HCT116 (cell line): ENCODE measurements at regions not wholly inside any gene's neighbourhood (a gene's known extent, or its start where the extent isn't known, plus 50 kb on each side); places are given as distances from the start of the nearest gene placed in this dataset.

Source experiments
- ATAC-seq: fragments of 200-7000 bp; cut with Tn5 transposase; 2 replicates; pipeline ENCODE4 v1.9.1; 2020; ENCODE audit warnings: mild to moderate bottlenecking, moderate library complexity
- BruUV-seq: library from RNA; stranded (reverse); fragments of 400-500 nt; replicated peaks from 2 replicates; lab custom pipeline; 2021; lab: Mats Ljungman, UMichigan
- CTCF ChIA-PET: fragments of 300-600 bp; sonication (Branson Sonifier 250); formaldehyde crosslinking; loops from one replicate; lab custom pipeline; 2021; ENCODE audit warnings: antibody characterized with exemption; lab: Charles Lee
- POLR2A ChIA-PET: fragments of 300-600, 350-600 bp; sonication (Branson Sonifier 250); formaldehyde crosslinking; loops from one replicate; lab custom pipeline; 2021; ENCODE audit warnings: antibody characterized with exemption; lab: Charles Lee
- RAD21 ChIA-PET, 2 experiments: fragments of 300-600 bp; sonication (Branson Sonifier 250); formaldehyde crosslinking; loops; one replicate each; lab custom pipeline; 2023; ENCODE audit warnings: low total read pairs in 2 of 2; ENCODE audit not compliant: uncharacterized antibody in 2 of 2, unreplicated experiment in 2 of 2, low non-redundant PET in 1 of 2; lab: Charles Lee
- DNase-seq: peaks from one replicate; pipeline ENCODE4 v3.0.0-alpha.2; 2010; ENCODE audit warnings: low read depth, low spot score
- H2AFZ ChIP-seq: fragments of 200-600 bp; shearing (Covaris generic), sonication (generic); 2 replicates; pipeline ENCODE4 v1.6.1; 2017; ENCODE audit warnings: low read depth, mixed run types, mixed read lengths, antibody characterized with exemption, low read length; ENCODE audit not compliant: poor library complexity, severe bottlenecking
- H3K27ac ChIP-seq: 2 replicates; pipeline ENCODE4 v1.5.1; 2012; ENCODE audit warnings: low read depth, low read length
- H3K27me3 ChIP-seq: fragments of 200-600 bp; sonication (generic); 2 replicates; pipeline ENCODE4 v1.6.1; 2016; ENCODE audit warnings: mixed run types, low read length, mixed read lengths; ENCODE audit not compliant: insufficient read depth
- H3K36me3 ChIP-seq, 2 experiments: fragments of 200-500 bp in 1 of 2; fragments of 200-600 bp in 1 of 2; sonication (Bioruptor generic) in 1 of 2; sonication (generic) in 1 of 2; 2 replicates each; pipeline versions ENCODE4 v1.5.1 to v1.6.1; 2014 to 2016; ENCODE audit warnings: low read length in 2 of 2, inconsistent platforms in 1 of 2, mixed read lengths in 1 of 2, mixed run types in 1 of 2; ENCODE audit not compliant: insufficient read depth in 2 of 2, control insufficient read depth in 1 of 2
- H3K4me1 ChIP-seq, 2 experiments: fragments of 200-600 bp in 1 of 2; sonication (generic) in 1 of 2; 2 replicates each; pipeline versions ENCODE4 v1.5.1 to v1.6.1; 2012 to 2017; ENCODE audit warnings: low read length in 2 of 2, inconsistent platforms in 1 of 2, mild to moderate bottlenecking in 1 of 2, mixed read lengths in 1 of 2, mixed run types in 1 of 2, moderate library complexity in 1 of 2; ENCODE audit not compliant: insufficient read depth in 2 of 2, control insufficient read depth in 1 of 2
- H3K4me2 ChIP-seq: fragments of 200-600 bp; sonication (generic); 2 replicates; pipeline ENCODE4 v1.6.1; 2017; ENCODE audit warnings: mixed run types, low read length, mixed read lengths
- H3K4me3 ChIP-seq, 2 experiments: fragments of 200-600 bp in 1 of 2; sonication (generic) in 1 of 2; replicated peaks in 1 of 2; 2 replicates each; pipeline ENCODE4 v1.5.1; 2011 to 2016; ENCODE audit warnings: low read length in 2 of 2, control low read depth in 1 of 2, low read depth in 1 of 2, mild to moderate bottlenecking in 1 of 2, mixed read lengths in 1 of 2, mixed run types in 1 of 2
- H3K79me2 ChIP-seq: fragments of 200-600 bp; sonication (generic); 2 replicates; pipeline ENCODE4 v1.6.1; 2017; ENCODE audit warnings: mild to moderate bottlenecking, mixed run types, low read length, moderate library complexity, mixed read lengths; ENCODE audit not compliant: insufficient read depth
- H3K9ac ChIP-seq: fragments of 200-600 bp; sonication (generic); 2 replicates; pipeline ENCODE4 v1.6.1; 2016; ENCODE audit warnings: low read length, mixed read lengths
- H3K9me2 ChIP-seq: fragments of 200-600 bp; sonication (generic), shearing (Covaris generic); 2 replicates; pipeline ENCODE4 v1.6.1; 2017; ENCODE audit warnings: mixed run types, mild to moderate bottlenecking, moderate library complexity; ENCODE audit not compliant: insufficient read depth
- H3K9me3 ChIP-seq, 2 experiments: fragments of 200-500 bp in 1 of 2; fragments of 200-600 bp in 1 of 2; sonication (Bioruptor generic) in 1 of 2; sonication (generic) in 1 of 2; 2 replicates each; pipeline ENCODE4 v1.6.1; 2014 to 2017; ENCODE audit warnings: low read length in 2 of 2, mixed read lengths in 2 of 2, inconsistent platforms in 1 of 2, low read depth in 1 of 2, mild to moderate bottlenecking in 1 of 2, mixed run types in 1 of 2, moderate library complexity in 1 of 2; ENCODE audit not compliant: control insufficient read depth in 1 of 2, insufficient read depth in 1 of 2
- H4K20me1 ChIP-seq: fragments of 200-600 bp; sonication (generic), shearing (Covaris generic); 2 replicates; pipeline ENCODE4 v1.6.1; 2017; ENCODE audit warnings: mixed run types, mild to moderate bottlenecking, moderate library complexity; ENCODE audit not compliant: insufficient read depth
- CEBPB ChIP-seq: IDR thresholded peaks from 2 replicates; pipeline ENCODE4 v1.6.1; 2012; ENCODE audit warnings: low read depth
- EZH2 ChIP-seq: fragments of 200-600 bp; sonication (generic); IDR thresholded peaks from 2 replicates; pipeline ENCODE4 v1.6.1; 2017; ENCODE audit warnings: antibody characterized with exemption, mixed run types
- EZH2phosphoT487 ChIP-seq: fragments of 200-600 bp; IDR thresholded peaks from 2 replicates; pipeline ENCODE4 v1.6.1; 2018; ENCODE audit warnings: antibody characterized with exemption, borderline replicate concordance
- JUND ChIP-seq: IDR thresholded peaks from 2 replicates; pipeline ENCODE4 v1.6.1; 2012
- POLR2AphosphoS5 ChIP-seq: IDR thresholded peaks from 2 replicates; pipeline ENCODE4 v1.6.1; 2011; ENCODE audit warnings: mild to moderate bottlenecking, low read depth, low read length, moderate library complexity
- SIN3A ChIP-seq: IDR thresholded peaks from 2 replicates; pipeline ENCODE4 v1.6.1; 2012; ENCODE audit warnings: low read depth
- TCF7L2 ChIP-seq: IDR thresholded peaks from 2 replicates; pipeline ENCODE4 v1.7.0; 2011; ENCODE audit warnings: borderline replicate concordance, inconsistent platforms; ENCODE audit not compliant: insufficient read depth, insufficient read length; ENCODE audit errors: extremely low read depth
- intact Hi-C: fragments of 100-400 bp; cut with micrococcal nuclease; formaldehyde crosslinking; loops from 2 replicates; pipeline ENCODE4 v1.10.0; 2022
- TF ChIP-seq, protein P1 (sequence below), 3 experiments: fragments of 200-600 bp in 1 of 3; sonication (generic) in 1 of 3; IDR thresholded peaks in 2 of 3; conservative IDR thresholded peaks in 1 of 3; 2 replicates each; pipeline ENCODE4 v1.5.1; 2012 to 2017; ENCODE audit warnings: low read depth in 2 of 3, low read length in 2 of 3, antibody characterized with exemption in 1 of 3, borderline replicate concordance in 1 of 3, control low read depth in 1 of 3, mild to moderate bottlenecking in 1 of 3, mixed read lengths in 1 of 3, mixed run types in 1 of 3, moderate library complexity in 1 of 3; ENCODE audit not compliant: insufficient read depth in 1 of 3
- TF ChIP-seq, protein P2 (sequence below): IDR thresholded peaks from 2 replicates; pipeline ENCODE4 v1.6.1; 2012
- TF ChIP-seq, protein P3 (sequence below): IDR thresholded peaks from 2 replicates; pipeline ENCODE4 v1.6.1; 2012

DNA sequence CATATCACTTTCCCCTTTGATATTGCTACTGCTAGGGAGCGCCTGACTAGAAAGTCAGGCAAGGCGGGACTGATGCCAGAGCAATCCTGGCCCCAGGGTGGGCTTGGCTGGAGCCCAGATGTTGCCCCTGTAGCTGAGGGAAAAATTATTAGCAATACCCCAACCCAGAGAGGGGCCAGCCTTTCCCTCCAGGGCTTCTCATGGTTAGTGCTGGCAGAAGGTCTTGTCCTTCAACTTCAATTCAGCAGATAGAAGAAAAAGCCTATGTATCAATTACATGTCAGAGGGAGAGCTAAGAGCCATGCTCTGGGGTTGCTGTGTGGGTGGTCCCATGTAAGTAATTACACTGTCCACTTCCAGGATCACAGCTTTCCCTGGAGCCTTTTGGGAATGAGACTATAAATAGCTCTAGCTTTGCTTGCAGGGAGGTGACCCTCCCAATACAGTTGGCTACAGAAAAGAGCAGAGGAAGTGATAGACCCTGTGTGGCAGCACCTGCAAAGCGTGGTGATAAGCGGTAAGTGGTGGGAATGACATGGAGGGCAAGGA is 579.1 kb downstream of the CCSER2 start:
- no peaks in the 10 kb centered on the region for H4K20me1 ChIP-seq
- intact Hi-C loops: no loop called here
- no peak overlapping the region for H3K27ac ChIP-seq
- no peak overlapping the region for H3K9ac ChIP-seq
- H3K9me2 ChIP-seq: no peaks in the 10 kb centered on the region
- DNase-seq: no peak
- ChIA-PET CTCF (no interaction called here), RAD21 (no interaction called here), POLR2A (no interaction called here)
- H3K4me1 ChIP-seq: no peaks in the 10 kb centered on the region
- TF ChIP-seq, protein P1, sequence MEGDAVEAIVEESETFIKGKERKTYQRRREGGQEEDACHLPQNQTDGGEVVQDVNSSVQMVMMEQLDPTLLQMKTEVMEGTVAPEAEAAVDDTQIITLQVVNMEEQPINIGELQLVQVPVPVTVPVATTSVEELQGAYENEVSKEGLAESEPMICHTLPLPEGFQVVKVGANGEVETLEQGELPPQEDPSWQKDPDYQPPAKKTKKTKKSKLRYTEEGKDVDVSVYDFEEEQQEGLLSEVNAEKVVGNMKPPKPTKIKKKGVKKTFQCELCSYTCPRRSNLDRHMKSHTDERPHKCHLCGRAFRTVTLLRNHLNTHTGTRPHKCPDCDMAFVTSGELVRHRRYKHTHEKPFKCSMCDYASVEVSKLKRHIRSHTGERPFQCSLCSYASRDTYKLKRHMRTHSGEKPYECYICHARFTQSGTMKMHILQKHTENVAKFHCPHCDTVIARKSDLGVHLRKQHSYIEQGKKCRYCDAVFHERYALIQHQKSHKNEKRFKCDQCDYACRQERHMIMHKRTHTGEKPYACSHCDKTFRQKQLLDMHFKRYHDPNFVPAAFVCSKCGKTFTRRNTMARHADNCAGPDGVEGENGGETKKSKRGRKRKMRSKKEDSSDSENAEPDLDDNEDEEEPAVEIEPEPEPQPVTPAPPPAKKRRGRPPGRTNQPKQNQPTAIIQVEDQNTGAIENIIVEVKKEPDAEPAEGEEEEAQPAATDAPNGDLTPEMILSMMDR (IDR thresholded peaks at IDR 0.05 in 2 of 3, conservative IDR thresholded peaks at IDR 0.05 in 1 of 3; ENCODE audit: borderline replicate concordance in 1 of 3, insufficient read depth in 1 of 3, low read depth in 2 of 3, low read length in 2 of 3): no peak
- TF ChIP-seq POLR2AphosphoS5 (no peak), EZH2phosphoT487 (no peak), CEBPB (no peak), EZH2 (no peak), TCF7L2 (no peak), SIN3A (no peak), JUND (no peak)
- TF ChIP-seq, protein P2, sequence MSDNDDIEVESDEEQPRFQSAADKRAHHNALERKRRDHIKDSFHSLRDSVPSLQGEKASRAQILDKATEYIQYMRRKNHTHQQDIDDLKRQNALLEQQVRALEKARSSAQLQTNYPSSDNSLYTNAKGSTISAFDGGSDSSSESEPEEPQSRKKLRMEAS: no peak
- TF ChIP-seq, protein P3, sequence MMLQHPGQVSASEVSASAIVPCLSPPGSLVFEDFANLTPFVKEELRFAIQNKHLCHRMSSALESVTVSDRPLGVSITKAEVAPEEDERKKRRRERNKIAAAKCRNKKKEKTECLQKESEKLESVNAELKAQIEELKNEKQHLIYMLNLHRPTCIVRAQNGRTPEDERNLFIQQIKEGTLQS: no peak
- H3K4me2 ChIP-seq: no peak overlapping the region
- H3K79me2 ChIP-seq: no peaks in the 10 kb centered on the region
- H3K27me3 ChIP-seq: no peaks in the 10 kb centered on the region; the same call in 1 of the 2 replicates
- H3K4me3 ChIP-seq: no peak overlapping the region
- no peak for ATAC-seq
- H3K36me3 ChIP-seq: no peaks in the 10 kb centered on the region
- no TSS peak for BruUV-seq
- H3K9me3 ChIP-seq: no peaks in the 10 kb centered on the region
- H2AFZ ChIP-seq: no peak overlapping the region
